Nephron progenitor cell (in vitro differentiated cells): ENCODE measurements at regions not wholly inside any gene's neighbourhood (a gene's known extent, or its start where the extent isn't known, plus 50 kb on each side); places are given as distances from the start of the nearest gene placed in this dataset.

ENCODE experiments used
- DNase-seq: peaks from one replicate; pipeline ENCODE4 v3.0.0; 2021
- H3K27ac Mint-ChIP-seq: 2 replicates; pipeline ENCODE4 v1.8.0; 2021; ENCODE audit warnings: mild to moderate bottlenecking, moderate library complexity, mixed read lengths
- H3K27me3 Mint-ChIP-seq: 2 replicates; pipeline ENCODE4 v1.8.0; 2021; ENCODE audit warnings: mild to moderate bottlenecking, low read depth, mixed read lengths; ENCODE audit not compliant: poor library complexity
- H3K36me3 Mint-ChIP-seq: 2 replicates; pipeline ENCODE4 v1.8.0; 2021; ENCODE audit warnings: low read depth, mixed read lengths
- H3K4me1 Mint-ChIP-seq: 2 replicates; pipeline ENCODE4 v1.8.0; 2021; ENCODE audit warnings: mixed read lengths
- H3K4me3 Mint-ChIP-seq: 2 replicates; pipeline ENCODE4 v1.8.0; 2021; ENCODE audit warnings: mild to moderate bottlenecking, moderate library complexity, mixed read lengths
- H3K9me3 Mint-ChIP-seq: 2 replicates; pipeline ENCODE4 v1.8.0; 2021; ENCODE audit warnings: mild to moderate bottlenecking, moderate library complexity, mixed read lengths
- TF ChIP-seq, protein P1 (sequence below): fragments of 200-600 bp; sonication (generic); IDR thresholded peaks from 2 replicates; pipeline ENCODE4 v1.5.0; 2021; ENCODE audit warnings: antibody characterized with exemption

DNA sequence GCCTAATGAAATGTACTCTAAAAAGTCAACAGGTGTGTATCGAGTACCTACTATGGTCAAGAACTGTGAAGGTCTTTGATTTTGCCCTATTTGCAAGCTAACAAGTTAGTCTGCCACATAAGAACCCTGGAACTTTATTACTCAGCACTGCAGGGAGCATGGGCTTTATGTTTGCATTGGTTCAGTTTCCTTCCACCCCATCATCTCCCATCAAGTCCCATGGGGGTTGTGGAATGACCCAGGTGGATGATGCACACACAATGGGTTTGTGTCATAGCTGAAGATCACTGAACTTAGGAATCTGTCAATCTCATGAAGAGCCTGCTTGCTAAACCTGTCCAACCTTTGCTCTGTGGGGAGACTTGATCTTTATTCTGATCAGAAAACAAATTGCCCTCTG, 265.5 kb downstream of the RPRM start:
- DNase-seq, result no peak
- Mint-ChIP-seq H3K27me3 (peaks cover 7% of the 10 kb centered on the region), H3K4me3 (no peak overlapping the region), H3K27ac (no peak overlapping the region), H3K36me3 (no peaks in the 10 kb centered on the region), H3K4me1 (no peaks in the 10 kb centered on the region), H3K9me3 (no peaks in the 10 kb centered on the region)
- TF ChIP-seq, protein P1, sequence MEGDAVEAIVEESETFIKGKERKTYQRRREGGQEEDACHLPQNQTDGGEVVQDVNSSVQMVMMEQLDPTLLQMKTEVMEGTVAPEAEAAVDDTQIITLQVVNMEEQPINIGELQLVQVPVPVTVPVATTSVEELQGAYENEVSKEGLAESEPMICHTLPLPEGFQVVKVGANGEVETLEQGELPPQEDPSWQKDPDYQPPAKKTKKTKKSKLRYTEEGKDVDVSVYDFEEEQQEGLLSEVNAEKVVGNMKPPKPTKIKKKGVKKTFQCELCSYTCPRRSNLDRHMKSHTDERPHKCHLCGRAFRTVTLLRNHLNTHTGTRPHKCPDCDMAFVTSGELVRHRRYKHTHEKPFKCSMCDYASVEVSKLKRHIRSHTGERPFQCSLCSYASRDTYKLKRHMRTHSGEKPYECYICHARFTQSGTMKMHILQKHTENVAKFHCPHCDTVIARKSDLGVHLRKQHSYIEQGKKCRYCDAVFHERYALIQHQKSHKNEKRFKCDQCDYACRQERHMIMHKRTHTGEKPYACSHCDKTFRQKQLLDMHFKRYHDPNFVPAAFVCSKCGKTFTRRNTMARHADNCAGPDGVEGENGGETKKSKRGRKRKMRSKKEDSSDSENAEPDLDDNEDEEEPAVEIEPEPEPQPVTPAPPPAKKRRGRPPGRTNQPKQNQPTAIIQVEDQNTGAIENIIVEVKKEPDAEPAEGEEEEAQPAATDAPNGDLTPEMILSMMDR, result no peak

DNA sequence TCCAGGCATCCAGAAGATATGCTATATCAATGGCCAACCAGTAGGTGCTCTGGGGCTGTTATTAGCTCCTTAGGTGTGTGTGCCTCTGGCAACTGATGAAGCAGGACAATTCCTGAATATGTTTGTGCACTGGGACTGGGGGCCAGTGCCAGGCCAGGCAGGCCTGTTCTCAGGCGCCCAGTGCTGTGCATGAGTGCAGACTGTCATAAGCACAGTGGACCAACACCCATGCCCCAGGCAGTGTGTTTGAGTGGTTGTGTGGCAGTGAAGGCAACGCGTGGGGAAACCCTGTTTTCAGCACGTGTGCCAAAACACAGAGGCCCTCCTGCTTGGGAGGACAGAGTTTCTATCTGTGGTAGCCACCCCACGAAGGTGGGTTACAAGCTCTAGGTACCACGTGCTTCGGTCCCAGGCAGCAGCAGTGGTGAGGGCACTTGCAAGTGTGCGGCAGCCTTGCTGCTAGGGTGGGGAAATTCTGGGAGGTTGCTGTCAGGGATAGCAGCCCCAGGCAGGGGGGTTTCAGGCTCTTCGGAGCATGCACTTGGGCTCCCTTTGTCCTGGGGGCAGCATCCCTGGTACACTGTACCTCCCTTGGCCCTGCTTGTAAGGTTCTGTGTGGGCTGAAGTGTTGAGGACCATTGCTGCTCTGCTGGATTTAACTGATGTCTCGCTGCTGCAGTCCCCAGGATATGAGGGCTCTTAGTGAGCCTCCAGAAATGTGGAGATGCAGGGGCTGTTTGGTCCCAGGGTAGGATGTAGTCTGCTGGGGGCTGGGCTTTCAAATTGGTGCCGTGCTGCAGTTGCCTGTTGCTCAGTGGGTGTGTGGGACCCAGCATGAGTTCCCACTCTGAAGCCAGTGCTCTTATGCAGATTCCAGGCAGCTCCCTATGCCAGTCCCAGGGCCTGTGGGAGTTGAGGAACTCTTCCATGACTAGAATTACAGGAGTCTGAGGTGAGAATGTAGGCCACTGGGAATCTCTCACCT, 280.9 kb downstream of the RPRM start:
- no peaks in the 10 kb centered on the region for H3K4me1 Mint-ChIP-seq
- H3K27ac Mint-ChIP-seq, result no peak overlapping the region
- H3K36me3 Mint-ChIP-seq, result no peaks in the 10 kb centered on the region
- peaks cover 2% of the 10 kb centered on the region for H3K27me3 Mint-ChIP-seq
- peaks cover 4% of the 10 kb centered on the region for H3K9me3 Mint-ChIP-seq
- no peak overlapping the region for H3K4me3 Mint-ChIP-seq
- TF ChIP-seq, protein P1, result no peak
- DNase-seq, result no peak

DNA sequence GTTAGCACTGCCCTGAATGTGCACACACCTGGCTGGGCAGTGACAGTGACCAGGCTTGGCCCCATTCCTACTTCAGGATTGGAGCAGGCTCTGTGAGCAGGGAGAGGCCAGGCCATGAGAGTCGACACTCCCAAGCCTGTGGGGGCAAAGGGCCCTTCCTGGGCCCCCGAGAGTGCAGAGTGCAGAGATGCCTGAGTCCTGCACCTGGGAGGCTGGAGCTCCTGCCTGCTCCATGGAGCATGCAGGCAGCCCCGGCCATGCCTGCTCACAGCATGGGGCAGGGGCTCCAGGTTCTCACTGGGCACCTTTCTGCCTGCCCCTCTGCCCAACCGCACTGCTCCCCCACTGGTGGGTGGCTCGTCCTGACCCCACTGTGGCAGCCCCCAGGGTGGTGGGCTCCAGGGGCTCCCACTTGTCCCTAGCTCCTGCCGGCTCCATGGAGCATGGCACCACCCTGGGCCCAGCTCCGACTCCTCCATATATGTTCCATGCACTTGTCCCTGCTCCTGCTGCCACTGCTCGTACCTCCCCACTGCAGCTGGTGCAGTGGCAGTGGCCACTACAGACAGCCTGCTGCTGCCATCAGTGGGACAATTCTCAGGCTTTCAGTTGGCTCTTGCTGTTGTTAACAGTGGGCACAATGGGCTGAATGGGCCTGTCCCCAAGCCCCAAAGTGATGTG, 282.0 kb downstream of the RPRM start:
- no peak for DNase-seq
- Mint-ChIP-seq H3K27me3 (peaks cover 2% of the 10 kb centered on the region), H3K4me1 (no peaks in the 10 kb centered on the region), H3K4me3 (no peak overlapping the region), H3K36me3 (no peaks in the 10 kb centered on the region), H3K27ac (no peak overlapping the region), H3K9me3 (peaks cover 4% of the 10 kb centered on the region)
- TF ChIP-seq, protein P1, result no peak

DNA sequence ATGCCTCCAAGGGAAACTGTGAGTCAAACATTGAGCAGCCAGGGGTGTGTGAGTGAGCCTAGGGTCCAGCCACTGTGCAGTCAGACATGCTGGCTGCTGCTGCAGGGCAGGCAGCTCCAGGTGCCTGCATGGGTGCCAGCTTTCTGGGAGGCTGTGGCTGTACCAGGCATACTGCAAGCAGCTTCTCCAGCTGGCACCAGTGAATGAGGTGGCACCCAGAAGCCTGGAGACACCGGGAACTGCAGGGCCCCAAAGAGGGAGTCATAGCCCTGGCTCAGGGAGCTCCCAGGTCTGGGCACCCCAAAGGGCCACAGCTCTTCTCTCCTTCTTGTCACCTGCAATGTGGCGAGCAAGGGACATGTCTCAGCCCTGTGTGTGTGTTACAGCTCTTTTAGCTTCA, 283.2 kb downstream of the RPRM start:
- H3K27ac Mint-ChIP-seq, result no peak overlapping the region
- TF ChIP-seq, protein P1, result no peak
- H3K9me3 Mint-ChIP-seq, result peaks cover 4% of the 10 kb centered on the region
- peaks cover 2% of the 10 kb centered on the region for H3K27me3 Mint-ChIP-seq
- no peaks in the 10 kb centered on the region for H3K4me1 Mint-ChIP-seq
- H3K36me3 Mint-ChIP-seq, result no peaks in the 10 kb centered on the region
- no peak for DNase-seq
- H3K4me3 Mint-ChIP-seq, result no peak overlapping the region

DNA sequence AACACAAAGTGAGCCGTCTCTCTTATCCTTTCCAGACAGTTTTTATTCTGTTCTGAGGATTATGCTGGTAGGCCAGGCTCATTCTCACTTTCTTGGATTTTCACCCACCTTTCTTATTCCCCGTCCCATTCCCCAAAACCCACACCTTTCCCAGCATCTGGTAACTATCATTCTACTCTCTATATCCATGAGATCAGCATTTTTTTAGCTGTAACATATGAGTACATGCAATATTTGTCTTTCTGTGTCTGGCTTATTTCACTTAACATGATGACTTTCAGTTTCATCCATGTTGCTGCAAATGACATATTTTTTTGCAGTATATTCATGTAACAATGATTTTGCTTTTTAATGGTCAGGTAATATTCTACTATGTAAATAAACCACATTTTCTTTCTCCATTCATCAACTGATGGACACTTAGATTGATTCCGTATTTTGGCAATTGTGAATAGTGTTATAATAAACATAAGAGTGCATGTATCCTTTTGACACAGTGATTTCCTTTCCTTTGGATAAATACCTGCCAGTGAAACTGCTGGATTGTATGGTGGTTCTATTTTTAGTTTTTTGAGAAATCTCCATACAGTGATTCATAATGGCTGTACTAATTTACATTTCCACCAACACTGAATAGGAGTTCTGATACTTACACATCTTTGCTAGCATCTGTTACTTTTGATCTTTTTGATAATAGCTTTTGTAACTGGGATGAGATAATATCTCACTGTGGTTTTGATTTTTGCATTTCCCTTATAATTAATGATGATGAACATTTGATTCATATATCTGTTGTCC, 289.3 kb downstream of the RPRM start:
- Mint-ChIP-seq H3K36me3 (no peaks in the 10 kb centered on the region), H3K27ac (no peak overlapping the region), H3K27me3 (peaks cover 6% of the 10 kb centered on the region), H3K4me1 (no peaks in the 10 kb centered on the region), H3K9me3 (peaks cover 11% of the 10 kb centered on the region), H3K4me3 (no peak overlapping the region)
- TF ChIP-seq, protein P1, result no peak
- no peak for DNase-seq
